HG02870 (cell line): ENCODE measurements at regions not wholly inside any gene's neighbourhood (a gene's known extent, or its start where the extent isn't known, plus 50 kb on each side); places are given as distances from the start of the nearest gene placed in this dataset.

Source experiments
- ATAC-seq: cut with Tn5 transposase; IDR thresholded peaks from one replicate; pipeline ENCODE4 v1.9.1; 2021; ENCODE audit warnings: mild to moderate bottlenecking, moderate library complexity; ENCODE audit not compliant: unreplicated experiment

DNA sequence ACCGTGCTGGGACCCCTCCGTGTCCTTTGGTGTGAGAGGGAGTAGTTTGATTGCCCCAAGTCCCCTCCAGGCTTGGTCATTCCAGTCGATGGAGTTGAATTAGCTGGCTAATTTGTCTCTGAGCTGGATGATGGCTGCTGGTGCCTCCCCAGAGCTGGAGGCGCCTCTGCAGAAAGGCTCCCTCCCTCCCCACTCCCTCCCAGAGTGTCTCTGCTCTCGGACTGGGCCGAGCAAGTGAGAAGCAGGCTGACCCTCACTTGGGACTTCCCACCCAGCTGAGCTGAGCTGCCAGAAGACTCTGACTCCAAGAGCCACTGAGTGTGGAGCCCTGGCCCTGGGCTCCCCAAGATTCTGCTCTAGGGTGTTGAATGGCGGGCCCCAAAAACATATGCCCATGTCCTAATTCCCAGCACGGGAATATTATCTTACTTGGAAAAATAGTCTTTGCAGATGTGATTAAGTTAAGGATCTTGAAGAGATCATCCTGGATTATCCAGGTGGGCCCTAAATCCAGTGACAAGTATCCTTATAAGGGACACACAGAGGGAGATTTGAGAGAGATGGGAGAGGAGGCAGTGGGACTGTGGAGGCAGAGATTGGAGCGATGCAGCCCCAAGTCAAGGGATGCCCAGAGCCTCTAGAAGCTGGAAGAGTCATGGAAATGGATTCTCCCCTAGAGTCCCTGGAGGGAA is 60.7 kb upstream of the TLE3 start:
- ATAC-seq = no peak

DNA sequence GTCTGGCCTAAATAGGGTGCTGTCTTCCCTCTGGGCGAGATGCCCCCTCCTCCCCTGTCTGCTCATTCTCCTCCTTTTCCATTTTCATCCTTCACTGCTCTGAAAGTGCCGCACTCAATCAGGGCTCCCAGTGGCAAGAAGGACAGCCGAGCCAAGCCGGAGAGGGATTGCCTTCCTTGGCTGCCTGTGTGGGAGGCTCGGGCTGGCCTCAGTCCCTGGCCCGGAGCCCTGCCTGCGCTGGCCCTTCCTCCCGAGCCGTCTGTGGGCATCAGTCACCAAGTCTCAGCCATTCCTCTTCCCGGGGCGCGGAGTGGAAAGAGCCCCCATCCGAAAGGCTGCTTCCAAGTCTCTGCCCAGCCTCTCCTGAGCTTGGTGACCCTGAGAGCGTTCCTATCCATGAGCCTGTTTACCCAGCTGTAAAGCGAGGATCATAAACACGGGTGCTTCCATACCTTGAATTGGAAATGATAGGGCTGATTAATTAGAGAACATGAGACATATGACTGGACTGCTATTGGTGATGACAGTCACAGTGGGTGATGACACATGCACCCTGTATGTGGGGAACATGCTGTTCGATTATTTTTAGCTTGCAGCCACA is 59.1 kb upstream of the TLE3 start:
- no peak for ATAC-seq

DNA sequence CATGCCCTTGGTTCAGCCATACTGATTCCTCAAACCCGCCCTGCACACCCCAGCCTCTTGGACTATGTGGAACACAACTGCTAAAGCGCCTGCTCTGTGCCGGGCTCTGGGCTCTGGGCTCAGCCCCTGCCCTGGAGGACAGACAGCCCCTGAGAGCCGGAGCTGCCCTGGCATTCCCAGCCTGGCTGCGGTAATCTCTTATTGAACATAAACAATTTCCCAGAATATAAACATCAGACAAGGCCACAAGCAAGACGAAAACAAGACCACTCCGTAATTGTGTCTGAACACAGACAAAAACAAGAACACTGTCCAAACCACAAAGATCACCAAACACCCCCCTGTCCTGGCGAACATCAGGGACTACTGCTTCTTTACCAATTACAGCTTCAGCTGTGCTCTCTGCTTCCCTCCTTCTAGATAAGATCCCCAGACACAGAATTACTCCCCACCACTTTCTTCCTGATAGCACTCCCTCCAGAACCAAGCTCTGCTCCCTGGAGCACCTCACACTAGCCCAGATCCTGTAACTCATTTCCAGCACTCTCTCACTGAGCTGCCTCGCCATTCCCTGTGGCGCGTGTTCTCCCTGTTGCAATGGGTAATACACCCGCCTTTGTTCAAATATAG is 57.1 kb upstream of the TLE3 start:
- ATAC-seq = no peak

DNA sequence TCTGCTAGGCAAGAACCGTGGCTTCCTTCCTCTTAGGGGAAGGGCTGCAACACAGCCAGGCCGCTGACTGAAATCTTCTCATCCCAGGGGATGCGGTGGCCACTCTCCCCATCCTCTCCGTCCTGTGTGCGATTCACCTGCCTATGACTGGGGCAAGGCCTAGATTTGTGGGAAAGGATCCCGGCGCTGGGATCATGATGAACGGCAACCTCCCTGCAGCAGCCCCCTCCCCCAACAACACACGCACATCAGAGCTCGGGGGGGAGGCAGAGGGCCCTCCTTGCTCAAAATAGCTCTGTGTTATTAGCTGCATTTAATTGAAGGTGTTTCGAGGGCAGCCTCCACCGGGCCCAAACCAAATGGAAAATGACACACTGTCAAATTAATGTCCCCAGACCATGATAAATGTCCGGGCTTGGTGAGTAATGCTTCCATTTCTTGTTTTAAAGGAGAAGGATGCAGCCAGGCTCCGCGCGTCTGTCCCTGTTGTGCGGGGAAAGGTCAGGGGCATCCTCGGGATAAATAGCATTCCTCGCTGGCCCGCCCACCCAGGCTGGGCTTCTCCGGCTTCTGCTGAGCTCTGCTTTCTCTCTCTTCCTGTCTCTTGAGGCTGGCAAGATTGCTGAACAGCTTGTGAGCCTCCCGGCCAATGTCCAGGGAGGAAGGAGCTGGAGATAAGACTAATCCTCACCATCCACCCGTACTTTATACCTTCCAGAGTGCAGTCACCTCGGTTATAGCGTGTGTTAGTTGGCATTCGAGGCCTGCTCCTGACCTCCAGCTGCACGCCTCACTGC is 56.4 kb upstream of the TLE3 start:
- ATAC-seq = no peak

DNA sequence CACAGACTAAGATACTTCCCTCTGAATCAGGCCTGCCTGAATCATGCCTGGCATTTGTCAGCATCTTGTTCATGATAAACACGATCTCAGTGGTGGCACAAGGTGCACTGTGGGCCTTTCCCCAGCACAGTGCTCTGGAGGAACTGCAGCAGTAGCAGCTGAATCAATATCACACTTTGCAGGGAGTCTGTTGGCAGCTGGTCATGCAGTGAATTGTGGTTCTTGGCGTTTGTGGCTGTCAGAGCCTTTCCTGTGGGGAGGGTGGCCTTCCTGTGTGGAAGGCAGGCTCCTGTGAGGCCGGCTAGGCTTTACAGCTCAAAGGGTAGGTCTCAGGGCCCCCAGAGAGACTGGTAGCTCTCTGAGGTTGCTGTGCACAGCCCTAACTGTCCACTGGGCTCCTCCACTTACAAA is 54.4 kb upstream of the TLE3 start:
- ATAC-seq = no peak

DNA sequence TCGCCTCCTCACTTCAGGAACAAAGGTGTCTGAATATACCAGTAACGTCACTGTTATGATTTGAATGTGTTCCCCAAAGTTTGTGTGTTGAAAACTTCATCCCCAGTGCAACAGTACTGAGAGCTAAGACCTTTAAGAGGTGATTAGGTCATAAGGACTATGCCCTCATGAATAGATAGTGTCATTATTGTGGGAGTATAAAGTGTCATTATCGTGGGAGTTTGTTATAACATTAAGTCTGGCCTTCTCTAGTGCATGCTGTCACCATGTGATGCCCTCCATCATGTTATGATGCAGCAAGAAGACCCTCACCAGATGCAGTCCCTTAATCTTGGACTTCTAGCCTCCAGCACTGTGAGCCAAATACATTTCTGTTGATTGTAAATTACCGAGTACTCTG is 53.7 kb upstream of the TLE3 start:
- no peak for ATAC-seq

DNA sequence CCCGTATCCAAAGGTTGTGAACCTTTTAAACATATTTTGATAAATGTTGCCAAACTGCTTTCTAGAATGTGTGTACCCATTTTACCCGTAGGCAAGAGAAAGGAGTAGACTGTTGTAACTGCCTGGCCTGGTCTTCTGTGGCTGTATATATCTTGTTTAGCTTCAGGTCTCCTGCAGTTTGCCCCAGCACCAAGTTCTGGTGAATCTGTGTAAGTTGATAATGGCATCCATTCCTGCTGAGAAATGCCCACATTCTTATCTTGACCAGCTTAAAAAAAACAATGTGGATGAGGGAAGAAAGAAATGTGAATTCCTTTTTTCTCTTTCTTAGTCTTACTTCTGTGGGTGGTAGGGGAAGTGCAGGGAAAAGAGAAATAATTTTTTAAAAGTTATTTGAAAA is 53.3 kb upstream of the TLE3 start:
- no peak for ATAC-seq

DNA sequence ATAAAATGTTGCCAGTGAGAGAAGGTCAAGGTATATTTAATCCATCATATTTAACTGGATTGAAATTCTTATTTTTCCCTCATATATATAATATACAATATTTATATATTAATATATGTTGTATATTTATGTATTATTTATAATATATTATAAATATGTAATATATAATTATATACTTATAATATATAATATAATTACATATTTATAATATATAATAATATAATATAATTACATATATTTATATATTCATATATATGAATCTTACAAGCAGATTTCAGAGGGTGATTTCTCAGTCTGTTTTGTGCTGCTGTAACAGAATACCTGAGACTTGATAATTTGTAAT is 52.7 kb upstream of the TLE3 start:
- no peak for ATAC-seq

DNA sequence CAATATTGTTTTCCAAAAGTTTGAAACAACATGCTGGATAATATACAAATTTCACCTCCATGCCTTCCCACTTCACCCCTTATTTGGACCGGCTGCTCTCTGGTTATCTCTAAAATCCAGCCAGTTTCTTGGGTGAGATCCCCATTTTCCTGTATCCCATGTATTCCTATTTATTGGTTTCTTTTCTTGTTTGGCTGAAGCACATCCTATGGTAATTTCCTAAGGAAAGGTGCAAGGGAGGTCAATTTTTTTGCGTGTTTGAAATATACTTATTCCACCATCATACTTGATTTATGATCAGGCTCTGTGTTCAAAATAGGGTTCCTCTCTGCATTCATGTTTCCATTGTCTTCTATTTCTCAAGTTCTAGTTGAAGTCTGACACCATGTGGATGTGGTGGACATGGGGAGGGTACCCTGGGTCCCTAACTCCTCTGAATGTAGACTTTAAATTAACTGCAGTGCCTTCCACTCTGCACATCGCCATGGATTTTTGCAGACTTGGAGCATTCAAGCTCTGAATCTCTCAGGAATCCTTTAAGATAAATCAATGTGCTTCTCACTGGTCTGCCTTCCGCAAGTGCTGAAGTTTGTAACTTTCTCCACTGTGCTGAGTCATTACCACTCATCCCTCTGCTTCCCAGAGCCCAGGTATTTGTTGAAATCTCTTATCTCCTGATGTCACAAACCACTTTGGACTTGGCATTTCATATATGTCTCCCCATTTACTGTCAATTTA is 52.1 kb upstream of the TLE3 start:
- ATAC-seq = no peak

DNA sequence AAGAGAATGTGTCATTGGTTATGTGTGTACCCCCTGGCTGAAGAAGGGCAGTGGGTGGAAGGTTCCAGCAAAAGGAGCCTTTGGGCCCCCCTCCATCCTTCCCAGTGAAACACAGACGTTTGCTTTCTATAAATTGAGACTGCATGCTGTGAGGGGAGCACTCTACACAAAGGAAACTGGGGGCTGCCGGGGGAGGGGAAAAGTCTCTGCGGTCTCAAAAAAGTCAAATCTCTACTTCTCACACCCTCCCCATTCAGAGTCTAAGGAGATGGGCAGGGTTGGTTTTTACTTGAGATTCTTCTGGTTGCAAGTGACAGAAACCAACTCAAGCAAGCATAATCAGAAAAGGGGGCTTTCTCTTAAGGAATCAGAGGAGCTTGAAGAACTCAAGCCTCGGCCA is 50.1 kb upstream of the TLE3 start:
- ATAC-seq = no peak
